GM19324 (cell line): ENCODE measurements at regions not wholly inside any gene's neighbourhood (a gene's known extent, or its start where the extent isn't known, plus 50 kb on each side); places are given as distances from the start of the nearest gene placed in this dataset.

ENCODE experiments used
- ATAC-seq: cut with Tn5 transposase; IDR thresholded peaks from one replicate; pipeline ENCODE4 v1.9.1; 2021; ENCODE audit warnings: mild to moderate bottlenecking, moderate library complexity; ENCODE audit not compliant: unreplicated experiment, low FRiP score

GRCh38 chr11:98136357-98136756 is 884.4 kb upstream of the CNTN5 start:
- ATAC-seq: no peak

- ATAC-seq: no peak
These were observed 883.3 kb upstream of the CNTN5 start for GRCh38 chr11:98137437-98137836.

GRCh38 chr11:98143661-98144060 is 877.1 kb upstream of the CNTN5 start:
- ATAC-seq: no peak

- no peak for ATAC-seq
These were observed 867.0 kb upstream of the CNTN5 start for GRCh38 chr11:98153752-98154151.

GRCh38 chr11:98155696-98156095 is 865.1 kb upstream of the CNTN5 start:
- ATAC-seq: no peak

GRCh38 chr11:98177925-98178324 is 842.8 kb upstream of the CNTN5 start:
- no peak for ATAC-seq

- no peak for ATAC-seq
These were observed 840.2 kb upstream of the CNTN5 start for GRCh38 chr11:98180511-98180910.

GRCh38 chr11:98180921-98181320 is 839.8 kb upstream of the CNTN5 start:
- ATAC-seq: no peak

- no peak for ATAC-seq
These were observed 837.7 kb upstream of the CNTN5 start for GRCh38 chr11:98183034-98183433.

- no peak for ATAC-seq
These were observed 835.5 kb upstream of the CNTN5 start for GRCh38 chr11:98185245-98185644.

GRCh38 chr11:98194611-98195010 is 826.1 kb upstream of the CNTN5 start:
- ATAC-seq: no peak

- no peak for ATAC-seq
These were observed 825.4 kb upstream of the CNTN5 start for GRCh38 chr11:98195300-98195699.

GRCh38 chr11:98207086-98207485 is 813.7 kb upstream of the CNTN5 start:
- no peak for ATAC-seq

GRCh38 chr11:98227278-98227677 is 793.5 kb upstream of the CNTN5 start:
- no peak for ATAC-seq

GRCh38 chr11:98230678-98231077 is 790.1 kb upstream of the CNTN5 start:
- ATAC-seq: no peak

GRCh38 chr11:98234698-98235097 is 786.1 kb upstream of the CNTN5 start:
- ATAC-seq: no peak

- ATAC-seq: no peak
These were observed 776.9 kb upstream of the CNTN5 start for GRCh38 chr11:98243897-98244296.

GRCh38 chr11:98260983-98261382 is 759.8 kb upstream of the CNTN5 start:
- no peak for ATAC-seq

- ATAC-seq: no peak
These were observed 743.4 kb upstream of the CNTN5 start for GRCh38 chr11:98277251-98277912.

- no peak for ATAC-seq
These were observed 731.0 kb upstream of the CNTN5 start for GRCh38 chr11:98289617-98290263.

- no peak for ATAC-seq
These were observed 724.5 kb upstream of the CNTN5 start for GRCh38 chr11:98296091-98296880.

GRCh38 chr11:98300719-98301118 is 720.0 kb upstream of the CNTN5 start:
- ATAC-seq: no peak
